ENCODE measurements at regions not wholly inside any gene's neighbourhood (a gene's known extent, or its start where the extent isn't known, plus 50 kb on each side); places are given as distances from the start of the nearest gene placed in this dataset.

- TF ChIP-seq CTCF (IDR thresholded peaks at IDR 0.05; ENCODE audit: extremely low read depth in 1 of 2, insufficient read depth in 1 of 2, low read depth in 1 of 2, low read length in 2 of 2) (no peak), JUN (IDR thresholded peaks at IDR 0.05; ENCODE audit: borderline replicate concordance, insufficient read depth, insufficient read length, low read depth) (no peak), MAX (IDR thresholded peaks at IDR 0.05; ENCODE audit: insufficient read depth, insufficient read length) (no peak), POLR2A (IDR thresholded peaks at IDR 0.05; ENCODE audit: low read depth, low read length) (no peak), EZH2 (IDR thresholded peaks at IDR 0.05; ENCODE audit: borderline replicate concordance, low read depth, low read length, severe bottlenecking) (no peak), FOS (IDR thresholded peaks at IDR 0.05; ENCODE audit: borderline replicate concordance, insufficient read depth, low read length) (no peak)
Observed at GRCh38 chr3:181859518-181859917, 147.8 kb downstream of the SOX2 start.
